ENCODE measurements at regions not wholly inside any gene's neighbourhood (a gene's known extent, or its start where the extent isn't known, plus 50 kb on each side); places are given as distances from the start of the nearest gene placed in this dataset.

DNA sequence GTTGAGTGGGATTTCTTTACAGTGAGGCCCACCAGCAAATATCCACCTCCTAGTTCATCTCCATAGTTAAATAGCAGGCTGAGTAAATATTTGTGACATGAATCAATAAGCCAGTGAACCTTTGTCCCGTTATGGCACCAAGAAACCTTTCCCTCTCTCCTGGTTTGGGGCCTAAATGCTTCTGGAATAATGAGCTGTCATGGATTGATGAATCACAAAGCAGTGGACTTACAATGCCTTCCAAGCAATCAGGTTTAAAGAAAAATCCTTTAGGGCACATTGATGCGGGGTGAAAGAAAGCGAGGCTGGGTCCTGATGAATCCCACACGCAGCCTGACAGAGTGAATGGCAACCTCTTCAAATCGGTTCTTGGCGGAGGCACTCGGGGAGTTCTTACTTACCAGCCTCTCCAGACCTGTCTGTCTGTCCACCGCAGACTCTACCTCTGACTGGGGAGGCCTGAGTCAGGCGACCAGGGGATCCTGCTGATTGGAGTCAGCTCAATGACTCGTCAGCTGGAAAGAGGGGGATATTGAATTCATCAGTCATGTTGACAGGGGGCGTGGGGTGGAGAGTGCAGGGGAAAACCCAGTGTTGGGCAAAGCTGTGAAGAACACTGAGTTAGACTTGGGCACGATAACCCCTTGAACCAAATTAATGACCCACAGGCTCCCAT, 247.3 kb downstream of the PLPP3 start (continued):
- peak; percentile 62 for TF ChIP-seq NFYB (IDR thresholded peaks at IDR 0.05; ENCODE audit: insufficient read depth, low read depth, low read length)
- peak; percentile 93 for TF ChIP-seq SMAD1 (IDR thresholded peaks at IDR 0.05; ENCODE audit: low read depth, partially characterized antibody)
- TF ChIP-seq EP300 (IDR thresholded peaks at IDR 0.05; ENCODE audit: borderline replicate concordance in 1 of 2, control insufficient read depth in 1 of 2, low read depth in 2 of 2, low read length in 2 of 2), result peak; percentile 53 to 65; a peak in 2 of 4 replicates
- peak; percentile 25; the same call in 1 of the 2 replicates for TF ChIP-seq BMI1 (IDR thresholded peaks at IDR 0.05; ENCODE audit: borderline replicate concordance)
- TF ChIP-seq HDGF (IDR thresholded peaks at IDR 0.05), result no peak
- TF ChIP-seq, protein P1, sequence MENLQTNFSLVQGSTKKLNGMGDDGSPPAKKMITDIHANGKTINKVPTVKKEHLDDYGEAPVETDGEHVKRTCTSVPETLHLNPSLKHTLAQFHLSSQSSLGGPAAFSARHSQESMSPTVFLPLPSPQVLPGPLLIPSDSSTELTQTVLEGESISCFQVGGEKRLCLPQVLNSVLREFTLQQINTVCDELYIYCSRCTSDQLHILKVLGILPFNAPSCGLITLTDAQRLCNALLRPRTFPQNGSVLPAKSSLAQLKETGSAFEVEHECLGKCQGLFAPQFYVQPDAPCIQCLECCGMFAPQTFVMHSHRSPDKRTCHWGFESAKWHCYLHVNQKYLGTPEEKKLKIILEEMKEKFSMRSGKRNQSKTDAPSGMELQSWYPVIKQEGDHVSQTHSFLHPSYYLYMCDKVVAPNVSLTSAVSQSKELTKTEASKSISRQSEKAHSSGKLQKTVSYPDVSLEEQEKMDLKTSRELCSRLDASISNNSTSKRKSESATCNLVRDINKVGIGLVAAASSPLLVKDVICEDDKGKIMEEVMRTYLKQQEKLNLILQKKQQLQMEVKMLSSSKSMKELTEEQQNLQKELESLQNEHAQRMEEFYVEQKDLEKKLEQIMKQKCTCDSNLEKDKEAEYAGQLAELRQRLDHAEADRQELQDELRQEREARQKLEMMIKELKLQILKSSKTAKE (IDR thresholded peaks at IDR 0.05; ENCODE audit: low read depth, poor library complexity, severe bottlenecking), result peak; percentile 71
- no peak for TF ChIP-seq BRCA1 (IDR thresholded peaks at IDR 0.05; ENCODE audit: low read depth, low read length)
- TF ChIP-seq RFX5 (IDR thresholded peaks at IDR 0.05; ENCODE audit: low read depth, low read length), result no peak
- TF ChIP-seq, protein P2, sequence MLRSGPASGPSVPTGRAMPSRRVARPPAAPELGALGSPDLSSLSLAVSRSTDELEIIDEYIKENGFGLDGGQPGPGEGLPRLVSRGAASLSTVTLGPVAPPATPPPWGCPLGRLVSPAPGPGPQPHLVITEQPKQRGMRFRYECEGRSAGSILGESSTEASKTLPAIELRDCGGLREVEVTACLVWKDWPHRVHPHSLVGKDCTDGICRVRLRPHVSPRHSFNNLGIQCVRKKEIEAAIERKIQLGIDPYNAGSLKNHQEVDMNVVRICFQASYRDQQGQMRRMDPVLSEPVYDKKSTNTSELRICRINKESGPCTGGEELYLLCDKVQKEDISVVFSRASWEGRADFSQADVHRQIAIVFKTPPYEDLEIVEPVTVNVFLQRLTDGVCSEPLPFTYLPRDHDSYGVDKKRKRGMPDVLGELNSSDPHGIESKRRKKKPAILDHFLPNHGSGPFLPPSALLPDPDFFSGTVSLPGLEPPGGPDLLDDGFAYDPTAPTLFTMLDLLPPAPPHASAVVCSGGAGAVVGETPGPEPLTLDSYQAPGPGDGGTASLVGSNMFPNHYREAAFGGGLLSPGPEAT (IDR thresholded peaks at IDR 0.05; ENCODE audit: low read depth), result peak; percentile 98
- TF ChIP-seq ZNF207 (IDR thresholded peaks at IDR 0.05; ENCODE audit: borderline replicate concordance), result no peak
- peak; percentile 79; the same call in 1 of the 2 replicates for TF ChIP-seq SREBF2 (IDR thresholded peaks at IDR 0.05; ENCODE audit: low read length)
- TF ChIP-seq LARP7 (IDR thresholded peaks at IDR 0.05), result peak; percentile 51; the same call in 1 of the 2 replicates
- TF ChIP-seq IKZF1 (conservative IDR thresholded peaks at IDR 0.05), result peak; percentile 82
- TF ChIP-seq BACH1 (IDR thresholded peaks at IDR 0.05; ENCODE audit: borderline replicate concordance), result peak; percentile 8; the same call in 1 of the 2 replicates
- no peak for TF ChIP-seq NR2C2 (IDR thresholded peaks at IDR 0.05; ENCODE audit: borderline replicate concordance, control insufficient read depth, insufficient read length, low read depth)
- 0 out of 2 replicates have a peak, but pooled peaks have one; percentile 43 for TF ChIP-seq ZSCAN29 (IDR thresholded peaks at IDR 0.05)
- peak; percentile 59; the same call in 1 of the 2 replicates for TF ChIP-seq ZNF24 (IDR thresholded peaks at IDR 0.05)
- TF ChIP-seq, protein P3, sequence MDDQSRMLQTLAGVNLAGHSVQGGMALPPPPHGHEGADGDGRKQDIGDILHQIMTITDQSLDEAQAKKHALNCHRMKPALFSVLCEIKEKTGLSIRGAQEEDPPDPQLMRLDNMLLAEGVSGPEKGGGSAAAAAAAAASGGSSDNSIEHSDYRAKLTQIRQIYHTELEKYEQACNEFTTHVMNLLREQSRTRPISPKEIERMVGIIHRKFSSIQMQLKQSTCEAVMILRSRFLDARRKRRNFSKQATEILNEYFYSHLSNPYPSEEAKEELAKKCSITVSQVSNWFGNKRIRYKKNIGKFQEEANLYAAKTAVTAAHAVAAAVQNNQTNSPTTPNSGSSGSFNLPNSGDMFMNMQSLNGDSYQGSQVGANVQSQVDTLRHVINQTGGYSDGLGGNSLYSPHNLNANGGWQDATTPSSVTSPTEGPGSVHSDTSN (IDR thresholded peaks at IDR 0.05; ENCODE audit: insufficient replicate concordance, low read depth, low read length), result peak; percentile 87
- TF ChIP-seq, protein P4, sequence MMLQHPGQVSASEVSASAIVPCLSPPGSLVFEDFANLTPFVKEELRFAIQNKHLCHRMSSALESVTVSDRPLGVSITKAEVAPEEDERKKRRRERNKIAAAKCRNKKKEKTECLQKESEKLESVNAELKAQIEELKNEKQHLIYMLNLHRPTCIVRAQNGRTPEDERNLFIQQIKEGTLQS (IDR thresholded peaks at IDR 0.05; ENCODE audit: borderline replicate concordance, extremely low read depth, low read depth, low read length), result no peak
- TF ChIP-seq, protein P5, sequence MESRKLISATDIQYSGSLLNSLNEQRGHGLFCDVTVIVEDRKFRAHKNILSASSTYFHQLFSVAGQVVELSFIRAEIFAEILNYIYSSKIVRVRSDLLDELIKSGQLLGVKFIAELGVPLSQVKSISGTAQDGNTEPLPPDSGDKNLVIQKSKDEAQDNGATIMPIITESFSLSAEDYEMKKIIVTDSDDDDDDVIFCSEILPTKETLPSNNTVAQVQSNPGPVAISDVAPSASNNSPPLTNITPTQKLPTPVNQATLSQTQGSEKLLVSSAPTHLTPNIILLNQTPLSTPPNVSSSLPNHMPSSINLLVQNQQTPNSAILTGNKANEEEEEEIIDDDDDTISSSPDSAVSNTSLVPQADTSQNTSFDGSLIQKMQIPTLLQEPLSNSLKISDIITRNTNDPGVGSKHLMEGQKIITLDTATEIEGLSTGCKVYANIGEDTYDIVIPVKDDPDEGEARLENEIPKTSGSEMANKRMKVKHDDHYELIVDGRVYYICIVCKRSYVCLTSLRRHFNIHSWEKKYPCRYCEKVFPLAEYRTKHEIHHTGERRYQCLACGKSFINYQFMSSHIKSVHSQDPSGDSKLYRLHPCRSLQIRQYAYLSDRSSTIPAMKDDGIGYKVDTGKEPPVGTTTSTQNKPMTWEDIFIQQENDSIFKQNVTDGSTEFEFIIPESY (IDR thresholded peaks at IDR 0.05), result no peak
- no peak for TF ChIP-seq CEBPB (IDR thresholded peaks at IDR 0.05; ENCODE audit: borderline replicate concordance in 1 of 2, low read depth in 2 of 2, low read length in 2 of 2)
- peak in 1 of 2 experiments; percentile 50; a peak in 1 of 3 replicates for TF ChIP-seq EGR1 (IDR thresholded peaks at IDR 0.05; ENCODE audit: borderline replicate concordance in 1 of 2, low read depth in 2 of 2, low read length in 2 of 2)
